GM21717 (cell line): ENCODE measurements at regions not wholly inside any gene's neighbourhood (a gene's known extent, or its start where the extent isn't known, plus 50 kb on each side); places are given as distances from the start of the nearest gene placed in this dataset.

Source experiments
- ATAC-seq: cut with Tn5 transposase; IDR thresholded peaks from one replicate; pipeline ENCODE4 v1.9.1; 2021; ENCODE audit warnings: mild to moderate bottlenecking, moderate library complexity; ENCODE audit not compliant: unreplicated experiment

DNA sequence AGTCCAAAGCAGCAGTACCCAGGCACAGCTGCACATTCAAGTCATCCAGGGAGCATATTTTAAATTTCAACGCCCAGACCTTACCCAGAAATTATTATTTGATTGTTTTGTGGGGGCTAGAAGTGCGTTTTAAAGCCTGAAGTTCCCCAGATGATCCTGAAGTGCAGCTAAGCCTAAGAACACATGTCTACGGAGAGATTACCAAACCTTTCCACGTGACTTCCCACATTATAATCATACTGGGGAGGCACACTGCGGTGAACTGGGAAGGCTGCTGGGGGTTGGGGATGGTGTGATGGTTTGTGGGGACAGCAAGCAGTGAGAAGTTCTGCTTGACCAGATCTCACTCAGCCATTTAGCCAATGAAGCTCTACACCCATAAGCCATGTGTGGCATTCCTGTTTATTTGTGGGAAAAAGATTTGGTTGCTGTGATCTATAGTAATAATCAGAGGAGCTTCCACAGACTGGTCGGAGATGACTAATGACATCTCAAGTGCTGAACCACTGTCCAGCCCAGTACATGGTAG lies 93.4 kb upstream of the CDH6 start:
- ATAC-seq = no peak

DNA sequence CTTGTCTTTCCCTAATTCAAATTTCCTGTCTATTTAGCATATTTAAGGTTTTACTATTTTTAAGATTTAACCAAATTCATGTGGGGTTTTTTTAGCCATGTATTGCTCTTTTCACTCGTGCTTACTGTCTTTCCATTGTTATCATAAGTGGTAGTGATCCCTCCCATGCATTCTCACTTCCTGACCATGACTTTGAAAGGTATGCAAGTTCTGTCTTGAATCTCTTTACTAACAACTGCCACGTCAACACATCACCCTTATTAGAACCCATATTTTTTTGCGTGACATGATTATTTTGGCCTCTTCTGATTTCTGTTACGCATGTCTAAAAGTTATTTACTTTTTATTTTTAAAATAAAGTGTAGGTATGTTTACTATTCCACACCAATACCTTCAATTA lies 94.7 kb upstream of the CDH6 start:
- no peak for ATAC-seq

DNA sequence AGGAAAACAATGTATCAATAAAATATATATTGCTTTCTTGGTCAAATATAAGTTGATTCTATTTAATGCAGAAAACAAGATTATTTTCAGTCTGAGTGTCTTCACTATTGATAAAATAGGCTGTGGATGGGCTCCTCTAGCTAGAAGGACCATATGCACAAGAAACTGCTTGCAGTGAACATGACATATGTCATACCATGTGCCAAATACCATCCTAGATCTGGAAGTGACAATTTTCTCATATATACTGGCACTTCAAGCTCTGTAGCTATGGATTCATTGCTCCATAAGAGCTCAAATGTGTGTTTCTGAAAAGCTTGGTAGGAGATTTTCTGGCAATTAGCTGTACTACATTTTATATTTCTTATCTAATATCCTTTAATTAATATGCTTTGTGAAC lies 95.6 kb upstream of the CDH6 start:
- ATAC-seq = no peak

DNA sequence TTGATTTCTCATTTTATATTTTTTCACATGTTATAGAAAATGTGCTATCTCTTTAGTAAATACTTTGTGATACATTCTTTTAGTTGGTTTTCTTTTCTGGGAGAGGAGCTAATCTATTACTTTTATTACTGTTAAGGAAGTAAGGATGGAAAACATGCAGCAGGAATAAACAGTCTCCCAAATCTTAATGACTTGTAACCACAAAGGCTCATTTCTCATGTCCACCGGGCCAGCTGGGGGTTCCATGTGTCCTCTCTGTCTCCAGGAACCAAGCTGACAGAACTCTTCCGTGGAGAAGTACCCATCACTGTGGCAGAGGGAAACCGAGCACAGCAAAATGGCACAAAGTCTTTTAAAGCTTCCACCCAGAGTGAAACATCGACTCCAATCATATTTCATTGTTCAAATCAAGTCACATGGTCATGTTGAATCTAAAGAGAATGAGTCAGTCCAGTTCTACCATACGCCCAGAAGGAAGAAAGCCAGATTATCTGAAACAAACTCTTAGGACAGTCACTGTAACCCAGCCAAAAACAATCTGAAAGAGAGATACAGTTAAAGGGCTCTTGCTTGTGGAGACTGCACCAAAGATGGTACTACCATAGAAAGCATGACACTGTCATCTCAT lies 97.1 kb upstream of the CDH6 start:
- no peak for ATAC-seq

DNA sequence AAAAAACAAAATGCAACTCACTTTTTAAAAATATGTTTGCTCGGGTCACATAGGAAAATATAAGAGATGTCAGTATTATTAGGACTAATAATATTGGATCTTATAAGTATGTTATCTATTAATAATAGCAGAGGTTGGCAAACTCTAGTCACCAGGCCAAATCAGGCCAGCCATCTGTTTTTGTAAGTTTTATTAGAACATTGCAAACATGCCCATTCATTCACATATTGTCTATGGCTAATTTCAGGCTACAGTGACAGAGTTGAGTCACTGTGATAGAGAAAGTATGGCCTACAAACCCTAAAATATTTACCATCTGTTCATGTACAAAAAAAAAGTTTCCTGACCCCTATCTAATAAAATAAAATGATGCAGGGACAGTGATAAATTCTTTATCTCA lies 97.7 kb upstream of the CDH6 start:
- no peak for ATAC-seq

DNA sequence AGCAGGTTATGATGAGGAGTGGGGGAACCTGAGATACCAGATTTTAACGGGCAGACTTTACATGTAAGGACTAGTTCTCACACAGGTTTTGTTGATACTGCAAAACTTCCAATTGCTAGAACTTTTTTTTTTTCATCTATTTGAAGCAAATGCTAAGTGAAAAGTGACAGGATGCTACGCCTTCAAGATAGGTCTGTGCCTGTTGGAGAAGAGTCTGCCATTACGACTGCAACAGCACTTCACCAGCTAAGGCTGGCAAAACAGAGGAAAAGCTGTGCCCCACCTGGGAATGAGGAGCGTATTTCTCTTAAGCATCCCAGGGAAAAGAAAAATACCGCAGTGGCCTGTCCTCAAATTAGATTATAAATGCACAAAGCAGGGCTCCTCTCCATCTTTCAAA lies 102.0 kb upstream of the CDH6 start:
- ATAC-seq = no peak

DNA sequence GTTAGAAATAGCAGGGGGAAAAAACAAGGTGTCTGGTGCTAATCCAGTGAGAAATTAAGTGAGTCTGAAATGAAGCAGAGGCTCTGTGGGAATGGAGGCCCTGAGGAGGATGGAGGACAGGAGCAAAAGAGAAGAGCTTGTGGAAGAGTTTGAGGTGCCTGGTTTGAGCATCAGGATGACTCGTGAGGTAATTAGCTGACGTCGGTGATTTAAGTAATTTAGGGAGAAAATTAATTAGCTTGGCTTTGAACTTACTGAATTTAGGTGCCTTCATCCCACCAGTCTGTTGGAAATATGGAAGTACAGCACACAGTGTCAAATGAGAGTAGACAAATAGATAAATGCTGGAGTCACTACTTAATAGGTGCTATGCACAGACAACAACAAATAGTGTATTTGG lies 103.0 kb upstream of the CDH6 start:
- ATAC-seq = no peak

DNA sequence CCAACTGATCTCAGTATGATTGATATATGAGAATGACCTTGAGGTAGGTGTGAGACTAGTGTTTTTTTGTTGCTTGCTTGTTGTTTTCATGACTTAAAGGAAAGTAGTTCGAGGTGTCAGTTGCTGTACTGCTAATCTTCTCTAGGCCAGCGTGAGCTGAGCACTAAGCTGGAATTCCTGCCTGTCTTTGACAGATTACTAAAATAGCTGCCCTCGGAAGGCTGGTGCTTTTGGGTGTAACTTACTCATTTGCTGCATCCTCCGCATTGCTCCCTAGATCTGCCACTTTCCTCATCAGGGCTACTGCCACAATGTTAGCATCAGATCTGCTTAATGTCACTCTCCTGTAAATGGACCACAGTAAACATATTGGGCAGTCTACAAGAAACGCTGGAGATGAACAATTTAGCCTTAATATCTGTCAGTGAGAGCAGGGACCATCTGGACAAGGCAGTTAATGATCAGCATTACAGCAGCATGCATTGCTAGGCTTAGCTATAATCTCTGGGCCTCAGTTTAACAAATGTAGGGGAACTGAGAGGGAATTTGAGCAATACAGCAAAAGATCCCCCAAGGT lies 106.6 kb upstream of the CDH6 start:
- ATAC-seq = no peak

DNA sequence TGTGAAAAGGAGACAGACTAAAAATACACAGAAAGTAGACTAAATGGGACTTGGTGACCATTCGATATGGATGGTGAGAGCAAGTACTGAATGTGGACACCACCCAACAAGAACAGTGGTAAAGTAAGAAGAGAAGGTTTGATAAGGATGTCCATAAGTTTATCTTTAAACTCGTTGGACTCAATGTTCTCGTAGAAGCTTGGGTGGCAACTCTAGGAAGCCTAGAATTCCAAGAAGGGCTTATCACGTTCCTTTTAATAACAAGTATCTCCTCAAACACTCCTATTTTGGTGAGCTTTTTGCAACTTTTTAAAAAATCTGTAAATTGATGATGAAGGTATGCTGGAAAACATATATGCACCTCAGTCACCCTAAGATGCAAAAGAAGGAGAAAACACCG lies 108.6 kb upstream of the CDH6 start:
- no peak for ATAC-seq

DNA sequence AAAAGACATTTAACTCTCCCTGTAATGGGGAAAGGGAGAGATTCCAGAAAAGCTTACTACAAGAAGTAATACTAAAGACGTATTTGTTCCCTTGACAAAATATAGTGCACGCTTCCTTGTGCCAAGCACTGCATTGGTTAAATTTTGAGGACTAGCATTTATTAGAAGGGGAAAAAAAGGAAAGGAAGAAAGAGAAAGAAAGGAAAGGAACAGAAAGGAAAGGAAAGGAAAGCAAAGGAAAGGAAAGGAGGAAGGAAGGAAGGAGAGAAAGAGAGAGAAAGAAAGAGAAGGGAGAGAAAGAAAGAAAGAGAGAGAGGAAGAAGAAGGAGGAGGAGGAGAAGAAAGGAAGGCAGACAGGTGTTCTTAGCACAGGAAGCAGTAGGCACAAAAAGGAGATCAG lies 110.1 kb upstream of the CDH6 start:
- no peak for ATAC-seq

DNA sequence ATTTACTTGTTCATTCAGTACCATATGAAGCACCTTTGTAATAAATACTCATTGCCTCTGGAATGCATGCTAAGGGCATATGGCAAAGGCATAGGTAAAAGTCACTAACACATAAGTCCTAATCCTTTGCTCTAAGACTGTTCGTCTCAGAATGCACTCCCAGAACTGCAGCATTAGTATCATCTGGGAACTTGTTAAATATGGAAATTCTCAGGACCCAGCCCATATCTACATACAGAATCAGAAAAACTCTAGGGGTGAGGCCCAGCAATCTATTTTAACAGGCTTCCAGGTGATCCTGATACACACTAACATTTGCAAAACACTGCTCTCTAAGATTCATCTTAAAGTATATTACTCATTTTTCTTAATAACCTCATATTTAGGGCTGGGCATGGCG lies 113.8 kb upstream of the CDH6 start:
- no peak for ATAC-seq

DNA sequence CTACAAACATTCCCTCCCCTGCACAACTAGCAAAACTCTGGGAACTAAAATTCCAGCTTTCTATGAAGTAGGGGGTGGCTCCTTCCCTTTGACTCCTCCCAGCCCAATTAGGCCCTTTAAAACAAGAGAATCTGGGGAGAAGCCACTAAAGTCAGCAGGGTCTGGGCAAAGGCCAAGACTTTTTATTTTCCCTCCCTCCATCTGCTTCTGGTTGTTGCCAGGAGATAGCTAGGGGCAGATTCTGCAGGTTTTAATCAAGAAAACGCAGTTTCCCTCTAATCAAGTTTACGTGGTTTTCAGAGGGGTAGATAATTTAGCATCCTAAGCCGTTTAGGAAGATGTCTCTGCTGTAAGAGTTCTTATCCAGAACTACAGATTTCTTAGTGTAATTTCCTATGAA lies 114.5 kb upstream of the CDH6 start:
- ATAC-seq = no peak

DNA sequence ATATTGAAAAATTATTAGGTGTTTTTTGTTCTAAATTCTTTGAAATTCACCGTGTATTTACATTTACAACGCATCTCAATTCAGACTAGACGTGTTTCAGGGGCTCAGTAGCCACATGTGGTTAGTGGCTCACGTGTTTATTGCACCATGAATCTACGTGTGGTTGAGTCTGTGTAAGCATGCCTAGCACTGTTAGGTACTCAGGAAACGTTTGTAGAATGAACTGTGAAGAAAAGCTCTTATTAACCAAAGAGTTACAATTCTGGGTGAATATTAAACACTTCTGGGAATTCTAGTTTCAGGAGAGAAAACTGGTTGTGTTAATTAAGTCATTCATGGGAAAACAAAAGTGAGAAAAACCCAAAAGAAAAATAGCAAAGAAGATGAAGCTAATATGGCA lies 117.5 kb upstream of the CDH6 start:
- no peak for ATAC-seq

DNA sequence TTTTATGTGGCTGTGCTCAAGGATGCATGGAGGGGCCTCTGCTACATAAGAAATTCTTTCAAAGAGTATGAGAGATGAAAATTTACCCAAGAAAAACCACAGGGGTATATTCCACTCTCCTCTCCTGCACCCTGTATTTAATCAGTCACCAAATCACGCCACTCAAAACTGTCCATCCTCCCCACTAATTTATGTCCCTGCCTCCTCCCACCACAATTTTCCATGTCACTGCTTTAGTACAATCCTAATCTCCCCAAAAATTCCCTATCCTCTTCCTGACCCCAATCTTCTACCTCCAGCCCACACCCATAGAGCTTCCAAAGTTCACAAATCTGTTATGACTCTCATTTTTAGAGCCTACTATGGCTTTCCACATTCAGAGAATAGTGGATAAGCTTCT lies 125.2 kb upstream of the CDH6 start:
- no peak for ATAC-seq

DNA sequence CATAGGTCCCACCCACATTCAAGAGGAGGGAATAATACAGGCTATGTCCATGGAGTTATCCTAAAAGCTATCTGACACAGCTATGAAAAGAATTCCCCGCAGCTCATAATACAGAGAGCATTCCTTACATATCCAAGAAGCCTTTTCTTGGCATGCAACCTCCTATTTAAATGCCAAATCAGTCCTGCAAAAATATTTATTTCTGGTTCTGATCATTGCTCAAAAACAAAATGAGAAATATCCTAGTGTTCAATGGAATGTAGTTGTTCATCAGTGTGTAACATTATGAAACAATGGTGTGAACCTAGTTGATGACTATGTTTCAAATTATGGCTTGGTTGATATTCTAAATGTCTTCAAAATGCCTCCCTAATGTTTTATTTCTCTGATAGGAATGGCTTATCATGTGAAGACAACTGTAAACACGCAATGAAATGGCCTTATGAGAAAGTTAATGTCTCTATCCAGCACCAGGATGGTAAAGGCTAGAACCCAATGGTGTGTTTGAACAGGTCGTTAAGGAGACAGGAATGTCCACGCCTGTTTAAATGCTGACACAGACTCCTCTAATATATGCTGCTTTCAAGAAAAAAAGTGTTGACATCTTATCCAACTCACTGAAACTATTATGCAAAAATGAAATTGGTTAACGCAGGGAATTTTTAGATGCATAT lies 126.7 kb upstream of the CDH6 start:
- ATAC-seq = no peak

DNA sequence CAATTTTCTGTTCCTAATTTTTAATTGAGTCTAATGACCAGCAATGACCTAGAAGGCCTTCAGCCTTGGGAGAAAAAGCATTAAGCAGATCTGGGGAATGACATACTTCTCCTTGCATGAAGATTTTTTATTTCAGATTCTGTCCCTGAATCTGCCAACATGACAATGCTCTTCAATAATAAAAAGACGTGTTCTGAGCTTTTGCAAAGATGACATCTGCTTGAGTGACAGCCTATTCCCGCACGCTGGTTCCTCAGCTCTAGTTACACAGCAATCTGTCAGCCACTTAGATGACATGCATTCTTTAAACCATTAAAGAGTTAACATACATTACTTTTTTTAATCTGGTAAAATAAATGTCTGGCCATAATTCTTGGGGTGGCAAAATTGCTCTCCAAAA lies 129.3 kb upstream of the CDH6 start:
- no peak for ATAC-seq

DNA sequence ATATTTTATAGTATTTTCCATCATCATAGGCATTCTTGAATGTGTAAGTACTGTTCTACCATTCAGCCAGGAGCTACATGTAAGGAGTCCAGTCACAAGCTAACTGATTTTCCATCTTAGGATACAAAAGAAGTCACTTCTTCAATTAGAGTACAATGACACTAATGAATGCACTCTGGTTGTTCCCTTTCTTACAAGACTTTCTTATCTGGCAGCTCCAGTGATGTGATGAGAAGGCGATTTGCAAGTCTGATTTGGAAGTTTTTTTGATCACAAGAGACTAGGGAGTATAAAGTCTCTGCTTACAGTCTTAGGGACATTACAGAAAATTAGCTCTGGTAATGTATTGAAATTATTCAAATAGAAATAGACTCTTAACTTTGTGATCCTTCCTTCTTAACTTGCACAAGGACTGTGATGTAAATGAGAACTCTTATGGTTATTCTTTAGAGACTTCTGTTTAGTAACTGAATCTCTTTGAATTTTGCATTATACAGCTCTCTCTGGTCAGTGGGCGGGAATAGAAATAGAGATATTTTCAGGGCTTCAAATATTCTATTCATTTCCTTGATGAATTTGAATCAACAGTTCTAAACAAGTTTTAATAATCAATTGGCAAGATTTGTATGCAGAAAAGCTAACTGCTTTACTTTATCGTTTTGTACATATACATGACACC lies 130.4 kb upstream of the CDH6 start:
- no peak for ATAC-seq

DNA sequence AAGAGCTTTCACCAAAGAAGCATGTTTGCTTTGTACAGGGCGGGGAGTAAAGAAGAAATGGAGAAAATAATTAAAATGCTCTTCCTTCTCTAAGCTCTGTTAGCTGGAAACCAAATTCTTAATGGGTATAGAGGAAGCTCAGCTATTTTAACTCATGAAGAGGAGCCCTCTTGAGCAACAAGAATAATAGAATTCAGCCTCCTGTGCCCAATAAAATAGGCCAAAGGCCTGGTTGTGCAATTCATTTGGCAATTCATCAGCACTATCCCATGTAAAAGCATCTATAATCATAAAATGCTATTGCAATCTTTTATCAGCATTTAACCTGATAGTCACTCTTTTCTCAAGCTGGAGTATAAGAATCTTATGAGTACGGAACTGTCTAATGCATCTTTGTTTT lies 133.6 kb upstream of the CDH6 start:
- ATAC-seq = no peak

DNA sequence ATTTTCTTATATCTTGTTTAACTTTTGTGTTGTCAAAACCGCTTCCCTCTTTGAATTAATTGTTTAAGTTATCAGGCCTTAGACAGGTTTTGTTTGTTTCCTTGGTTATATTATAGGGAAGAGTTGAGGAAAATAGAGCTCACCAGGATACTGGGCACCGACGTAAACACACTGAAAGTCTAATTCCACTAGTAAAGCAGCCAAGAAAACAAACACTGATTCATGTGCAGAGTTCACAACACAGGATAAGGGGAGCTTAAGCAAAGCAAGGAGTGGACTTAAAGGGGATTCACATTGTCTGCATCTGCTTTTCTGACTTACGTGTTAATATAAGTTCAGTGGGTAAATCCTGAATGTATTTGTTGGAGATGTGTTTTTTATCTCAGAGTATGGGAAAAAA lies 139.0 kb upstream of the CDH6 start:
- ATAC-seq = no peak

DNA sequence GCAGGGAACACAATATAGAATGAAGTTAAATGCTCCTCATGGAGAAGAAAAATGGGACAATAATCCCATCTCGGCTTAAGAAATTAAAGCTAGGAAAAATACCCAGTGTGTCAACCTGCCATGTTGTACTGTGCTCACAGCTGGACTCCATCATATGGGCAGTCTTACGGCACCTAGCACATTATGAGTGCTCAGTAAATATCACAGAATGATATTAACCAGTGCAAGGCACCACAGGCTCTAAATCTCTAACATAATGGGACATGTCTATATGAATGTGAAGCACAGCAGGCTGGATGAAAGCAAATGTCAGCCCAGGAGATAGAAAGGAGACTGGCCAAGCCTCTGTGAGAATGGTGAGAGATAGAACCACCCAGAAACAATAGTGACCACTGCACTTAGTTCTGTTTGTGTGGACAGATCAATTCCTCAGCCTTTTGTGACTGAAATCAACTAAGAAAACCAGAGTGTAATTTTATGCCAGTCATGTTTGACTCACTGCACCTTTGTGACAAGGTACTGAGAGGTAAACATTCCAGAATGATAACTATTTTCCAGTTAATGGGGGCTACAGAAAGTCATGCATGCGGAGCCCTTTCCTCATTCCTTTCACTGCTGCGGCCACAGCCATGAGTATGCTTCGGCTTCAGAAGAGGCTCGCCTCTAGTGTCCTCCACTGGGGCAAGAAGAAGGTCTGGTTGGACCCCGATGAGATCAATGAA lies 140.4 kb upstream of the CDH6 start:
- ATAC-seq = no peak

DNA sequence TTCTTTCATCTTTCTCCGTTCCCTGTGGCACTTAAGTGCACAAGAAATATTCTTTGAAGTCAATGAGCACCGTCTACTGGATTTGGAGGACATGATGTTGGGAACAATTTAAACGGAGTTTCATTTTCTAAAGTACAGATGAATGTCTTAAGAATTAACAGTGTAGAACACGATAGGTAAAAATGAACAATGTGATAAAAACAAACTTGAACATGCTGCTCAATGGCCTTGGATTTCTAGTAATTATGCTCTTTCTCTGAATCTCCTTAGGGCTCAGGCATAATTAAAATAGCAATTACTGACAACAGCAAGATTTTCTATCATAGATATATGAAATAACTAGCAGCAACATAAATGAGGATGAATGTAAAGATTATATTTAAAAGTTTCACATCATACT lies 142.2 kb upstream of the CDH6 start:
- ATAC-seq = no peak
